ENCODE measurements at regions not wholly inside any gene's neighbourhood (a gene's known extent, or its start where the extent isn't known, plus 50 kb on each side); places are given as distances from the start of the nearest gene placed in this dataset.

- TF ChIP-seq EZH2 (IDR thresholded peaks at IDR 0.05) (no peak), POLR2AphosphoS5 (IDR thresholded peaks at IDR 0.05; ENCODE audit: borderline replicate concordance, low read depth, low read length) (no peak)
Observed at GRCh38 chr12:41762691-41763090, 382.0 kb downstream of the GXYLT1 start.

Measured in SK-N-MC (cell line).